ENCODE measurements at regions not wholly inside any gene's neighbourhood (a gene's known extent, or its start where the extent isn't known, plus 50 kb on each side); places are given as distances from the start of the nearest gene placed in this dataset.

DNA sequence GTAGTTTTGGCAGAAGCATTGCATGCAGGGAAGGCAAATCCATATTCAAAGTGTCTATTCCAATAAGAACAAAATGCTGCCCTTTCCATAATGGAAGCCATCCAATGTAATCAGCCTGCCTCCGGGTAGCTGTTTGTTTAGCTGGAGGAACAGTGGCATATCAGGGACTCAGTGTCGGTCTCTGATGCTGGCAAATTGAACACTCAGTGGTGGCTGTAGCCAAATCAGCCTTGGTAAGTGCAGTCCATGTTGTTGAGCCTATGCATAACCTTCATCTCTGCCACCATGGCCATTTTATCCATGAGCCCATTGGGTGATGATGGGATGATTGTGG, 147.8 kb upstream of the MAX start:
- no peak for DNase-seq (ENCODE audit: low spot score)

DNA sequence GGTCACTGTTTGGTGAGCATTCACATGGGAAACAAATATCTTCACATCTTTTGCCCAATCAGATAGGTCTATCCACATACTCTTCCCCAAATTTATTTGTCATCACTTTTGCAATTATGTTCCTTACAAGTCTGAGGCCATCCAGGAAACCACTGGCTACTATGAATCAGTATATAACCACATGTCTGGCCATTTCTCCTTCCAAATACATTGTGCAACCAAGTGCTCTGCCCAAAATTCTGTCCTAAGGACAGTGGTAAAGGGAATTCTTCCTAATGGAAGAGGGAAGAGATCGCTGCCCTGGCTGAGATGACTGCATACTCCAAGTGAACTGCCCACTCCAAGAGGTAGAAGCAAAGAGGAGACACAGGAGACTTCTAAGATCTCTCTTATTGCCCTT, 148.9 kb upstream of the MAX start:
- DNase-seq (ENCODE audit: low spot score) = no peak

DNA sequence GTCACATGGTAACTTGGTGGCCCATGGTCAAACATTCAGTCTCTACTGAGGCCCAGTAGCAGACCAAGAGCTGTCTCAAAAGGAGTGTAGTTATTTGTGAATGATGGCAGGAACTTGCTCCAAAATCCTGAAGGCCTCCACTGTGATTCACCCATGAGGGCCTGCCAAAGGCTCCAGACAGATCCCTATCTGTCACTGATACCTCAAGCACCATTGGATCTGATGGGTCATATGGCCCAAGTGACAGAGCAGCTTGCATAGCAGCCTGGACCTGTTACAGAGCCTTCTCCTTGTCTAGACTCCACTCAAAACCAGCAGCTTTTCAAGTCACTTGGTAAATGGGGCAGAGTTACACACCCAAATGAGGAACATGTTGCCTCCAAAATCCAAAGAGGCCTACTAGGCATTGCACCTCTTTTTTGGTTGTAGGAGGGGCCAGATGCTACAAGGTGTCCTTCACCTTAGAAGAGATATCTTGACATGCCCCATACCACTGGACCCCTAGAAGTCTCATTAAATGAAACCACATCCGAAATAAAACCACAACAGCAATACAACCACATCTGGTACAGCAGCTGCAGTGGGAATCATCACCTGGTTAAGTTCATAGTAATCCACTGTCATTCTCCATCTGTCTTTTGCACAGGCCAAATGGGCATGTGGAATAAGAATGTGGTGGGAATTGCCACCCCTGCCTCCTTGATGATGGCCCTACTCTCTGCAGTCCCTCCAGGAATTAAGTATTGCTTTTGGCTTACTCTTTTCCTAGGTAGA, 150.4 kb upstream of the MAX start:
- DNase-seq (ENCODE audit: low spot score) = no peak

DNA sequence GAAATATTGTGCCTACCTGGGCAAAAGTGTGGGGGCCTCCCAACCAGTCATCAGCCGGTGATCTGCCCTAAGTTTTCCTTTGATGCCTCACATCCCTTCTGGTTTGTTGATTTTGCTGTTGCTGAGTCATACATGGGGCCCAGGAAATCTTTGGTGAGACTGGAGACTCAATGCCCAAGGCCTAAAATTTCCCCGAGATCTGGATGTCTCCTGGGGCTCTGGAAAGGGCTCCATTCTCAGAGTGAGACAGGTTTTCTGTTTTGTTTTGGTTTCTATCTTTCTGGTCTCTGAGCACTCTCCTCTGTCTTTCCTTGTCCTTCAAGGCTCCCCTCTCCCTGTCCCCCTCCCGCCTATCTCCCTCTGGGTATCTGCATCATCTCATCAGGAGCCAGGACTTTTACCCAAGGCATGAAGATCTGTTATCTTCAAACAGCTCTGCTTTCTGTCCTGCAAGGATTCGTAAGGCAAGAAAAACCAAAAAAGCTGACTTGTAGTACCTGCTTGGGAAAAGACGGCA, 152.8 kb upstream of the MAX start:
- peak; percentile 13 for DNase-seq (ENCODE audit: low spot score)

DNA sequence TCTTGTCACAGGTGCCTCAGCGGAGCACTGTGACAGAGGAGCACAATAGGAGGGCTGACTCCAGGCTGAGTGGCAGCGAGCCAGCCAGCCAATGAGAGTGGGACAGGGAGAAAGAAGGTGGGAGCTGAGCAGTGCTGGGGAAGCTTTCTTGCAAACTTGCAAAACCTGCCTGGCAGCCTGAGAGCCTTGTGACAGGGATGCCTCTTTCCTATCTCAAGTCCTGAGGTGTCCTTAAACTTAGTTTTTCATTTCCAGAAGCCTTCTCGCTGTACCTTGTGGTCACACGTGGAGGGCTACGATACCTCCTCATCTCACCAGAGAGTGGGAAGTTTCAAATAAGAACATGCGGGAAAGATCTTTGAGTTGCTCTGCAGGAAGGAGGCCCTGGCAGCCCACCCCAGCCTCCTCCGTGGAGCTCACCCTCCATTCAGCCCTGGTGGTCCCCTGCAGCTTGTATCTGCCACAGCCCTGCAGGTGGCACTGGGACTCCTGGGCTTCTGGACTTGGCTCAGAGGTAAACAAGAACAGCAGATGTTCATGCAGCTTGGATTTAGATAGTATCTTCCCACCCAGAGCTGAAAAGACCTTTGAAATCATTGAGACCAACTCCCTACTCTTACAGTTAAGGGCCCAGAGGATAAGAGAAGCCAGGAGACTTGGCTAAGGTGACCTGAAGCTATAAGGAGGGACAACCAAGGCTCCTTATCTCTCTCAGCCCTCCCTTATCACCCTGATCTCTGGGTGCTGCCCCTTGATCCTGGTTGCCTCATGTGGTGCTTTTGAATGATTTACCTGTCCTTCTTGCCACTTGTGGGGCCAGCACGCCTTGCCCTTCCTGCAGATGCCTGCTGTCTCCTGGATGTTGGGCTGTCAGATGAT, 153.5 kb upstream of the MAX start:
- DNase-seq (ENCODE audit: low spot score) = no peak

DNA sequence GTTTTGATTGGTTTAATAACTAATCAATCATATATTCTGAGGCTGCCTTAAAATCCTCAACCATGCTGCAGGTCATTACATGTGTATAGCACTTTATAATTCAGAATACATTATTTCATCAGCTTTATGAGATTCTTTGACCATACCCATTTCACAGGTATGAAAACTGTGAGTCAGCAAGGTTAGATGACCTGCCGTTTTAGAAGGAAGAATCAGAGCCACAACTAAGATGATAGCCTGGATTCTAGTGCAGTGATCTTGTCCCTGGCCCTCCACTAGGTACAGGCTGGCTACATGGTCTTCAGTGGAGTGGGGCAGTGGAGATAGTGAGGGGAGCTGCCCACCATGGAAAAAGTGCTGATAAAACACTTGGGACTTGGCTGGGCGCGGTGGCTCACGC, 154.4 kb upstream of the MAX start:
- no peak for DNase-seq (ENCODE audit: low spot score)

DNA sequence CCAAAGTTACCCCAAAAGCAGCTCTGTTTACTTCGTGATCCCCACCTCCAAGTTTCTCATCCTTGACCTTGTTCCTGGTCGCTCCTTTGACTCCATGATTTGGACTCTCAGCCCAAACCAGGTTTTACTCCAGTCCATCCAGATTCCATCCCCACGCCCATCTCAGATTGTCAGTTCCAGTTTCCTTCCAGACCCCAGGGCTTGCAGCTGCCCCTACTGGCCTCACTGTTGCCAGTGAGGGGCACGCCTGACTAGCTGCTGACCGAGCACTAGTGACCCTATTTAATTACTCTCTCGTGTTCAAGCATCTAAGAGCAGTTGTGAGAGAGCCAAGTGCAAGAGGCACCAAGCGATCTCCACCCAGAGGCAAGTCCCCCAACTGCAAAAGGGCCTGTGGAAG, 155.1 kb upstream of the FUT8 start:
- DNase-seq (ENCODE audit: low spot score) = no peak

DNA sequence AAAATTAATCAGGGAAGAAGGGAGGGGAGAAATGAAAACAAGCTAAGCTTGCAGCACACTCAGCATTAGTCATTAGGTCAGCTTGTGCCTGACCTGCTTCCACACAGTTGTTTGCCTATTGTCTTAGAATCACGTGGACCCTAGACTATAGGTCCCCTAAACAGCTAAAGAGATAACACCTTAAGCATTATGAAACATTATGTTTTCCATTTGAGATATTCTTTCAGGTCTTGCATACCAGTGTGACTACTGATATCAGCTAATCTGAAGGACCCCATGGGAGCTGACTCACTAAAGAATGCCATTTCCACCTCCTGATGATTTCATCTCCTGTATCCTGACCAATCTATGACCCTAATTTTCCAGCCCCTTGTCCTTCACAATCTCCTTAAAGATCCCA, 154.1 kb upstream of the FUT8 start:
- DNase-seq (ENCODE audit: low spot score) = no peak

DNA sequence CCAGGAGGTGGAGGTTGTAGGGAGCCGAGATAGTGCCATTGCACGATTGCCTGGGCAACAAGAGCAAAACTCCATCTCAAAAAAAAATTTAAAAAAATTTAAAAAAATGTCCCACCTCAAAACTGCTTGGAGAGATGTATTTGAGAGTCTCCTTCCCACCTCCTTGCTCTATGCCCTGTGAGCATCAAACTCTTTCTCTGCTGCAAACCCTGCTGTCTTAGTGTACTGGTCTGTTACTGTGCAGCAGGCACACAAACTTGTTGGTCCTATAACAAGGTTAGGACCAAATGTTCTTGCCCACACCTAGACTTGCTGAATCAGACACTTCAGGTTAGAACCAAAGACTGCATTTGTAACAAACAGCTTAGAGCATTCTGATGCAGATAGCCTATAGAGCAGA, 153.5 kb upstream of the FUT8 start:
- no peak for DNase-seq (ENCODE audit: low spot score)

DNA sequence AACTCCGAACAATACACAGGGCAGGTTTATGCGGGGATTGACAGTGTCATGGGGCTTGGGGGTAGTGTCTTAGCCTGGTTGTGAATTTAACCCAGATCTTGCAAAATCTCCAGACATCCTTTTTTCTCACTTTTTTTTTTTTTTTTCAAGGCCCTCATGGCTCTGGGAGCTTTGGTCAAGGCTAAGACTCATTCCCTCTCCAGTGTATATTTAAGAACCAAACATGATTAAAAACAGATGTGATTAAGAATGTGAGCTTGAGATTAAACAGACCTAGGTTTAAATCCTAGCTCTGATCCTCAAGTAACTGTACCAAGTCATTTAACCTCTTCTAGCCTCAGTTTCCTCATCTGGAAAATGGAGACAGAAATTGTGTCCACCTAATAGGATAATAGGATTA, 151.7 kb upstream of the FUT8 start:
- no peak for DNase-seq (ENCODE audit: low spot score)

DNA sequence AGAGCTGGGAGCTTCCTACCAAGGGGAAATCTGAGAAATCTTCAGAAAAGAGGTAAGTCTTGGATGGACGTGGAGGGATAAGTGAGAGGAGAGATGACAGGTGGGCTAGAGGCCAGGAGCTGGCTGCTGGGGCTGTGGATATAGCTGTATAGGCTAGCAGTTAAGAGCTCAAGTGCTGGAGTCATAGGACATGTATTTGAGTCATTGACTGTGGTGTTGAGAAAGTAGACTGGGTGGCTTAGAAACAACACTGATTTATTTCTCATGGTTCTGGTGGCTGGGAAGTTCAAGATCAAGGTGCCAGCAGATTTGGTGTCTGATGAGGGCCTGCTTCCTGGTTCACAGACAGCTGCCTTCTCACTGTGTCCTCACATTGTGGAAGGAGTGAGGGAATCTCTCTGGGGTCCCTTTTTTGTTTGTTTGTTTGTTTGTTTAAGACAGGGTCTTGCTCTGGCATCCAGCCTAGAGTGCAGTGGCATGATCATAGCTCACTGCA, 151.1 kb upstream of the FUT8 start:
- DNase-seq (ENCODE audit: low spot score) = no peak

DNA sequence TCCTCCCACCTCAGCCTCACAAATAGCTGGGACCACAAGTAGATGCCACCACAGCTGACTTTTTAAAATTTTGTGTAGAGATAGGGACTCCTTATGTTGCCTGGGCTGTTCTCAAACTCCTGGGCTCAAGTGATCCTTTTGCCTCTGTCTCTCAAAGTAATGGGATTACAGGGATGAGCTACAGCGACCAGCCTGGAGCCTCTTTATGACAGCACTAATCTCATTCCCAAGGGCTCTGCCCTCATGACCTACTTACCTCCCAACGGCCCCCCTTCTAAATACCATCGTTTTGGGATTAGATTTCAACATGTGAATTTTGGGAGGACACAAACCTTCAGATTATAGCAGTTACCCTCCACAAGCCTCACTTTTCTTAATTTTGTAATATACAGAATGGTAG, 150.6 kb upstream of the FUT8 start:
- no peak for DNase-seq (ENCODE audit: low spot score)

DNA sequence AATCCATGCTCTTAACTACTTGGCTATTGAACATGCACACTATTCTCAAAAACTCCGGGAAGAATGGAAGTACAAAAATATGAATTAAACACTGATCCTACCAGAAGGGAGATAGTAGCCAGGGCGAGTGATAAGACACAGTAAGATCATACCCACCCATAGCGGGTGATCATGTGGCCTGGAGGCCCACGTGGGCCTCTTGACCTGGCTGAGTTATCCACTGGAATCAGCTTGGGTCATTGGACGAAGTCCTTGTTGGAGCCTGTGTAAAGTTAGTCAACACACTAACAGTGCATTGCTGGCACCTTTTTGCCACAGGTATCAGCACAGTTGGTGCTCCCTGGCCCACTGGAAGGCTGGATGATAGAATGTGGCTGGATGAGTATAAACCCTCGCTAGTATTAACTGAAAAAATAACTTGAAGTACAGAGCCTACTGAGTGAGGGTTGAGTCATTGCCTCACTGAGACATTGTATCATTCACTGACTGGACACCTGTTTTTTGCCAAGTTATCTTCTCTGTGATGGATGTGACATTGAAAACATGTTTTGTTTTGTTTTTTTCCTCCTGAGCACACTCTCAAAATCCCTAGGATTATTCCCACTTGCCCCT, 149.2 kb upstream of the FUT8 start:
- DNase-seq (ENCODE audit: low spot score) = no peak

DNA sequence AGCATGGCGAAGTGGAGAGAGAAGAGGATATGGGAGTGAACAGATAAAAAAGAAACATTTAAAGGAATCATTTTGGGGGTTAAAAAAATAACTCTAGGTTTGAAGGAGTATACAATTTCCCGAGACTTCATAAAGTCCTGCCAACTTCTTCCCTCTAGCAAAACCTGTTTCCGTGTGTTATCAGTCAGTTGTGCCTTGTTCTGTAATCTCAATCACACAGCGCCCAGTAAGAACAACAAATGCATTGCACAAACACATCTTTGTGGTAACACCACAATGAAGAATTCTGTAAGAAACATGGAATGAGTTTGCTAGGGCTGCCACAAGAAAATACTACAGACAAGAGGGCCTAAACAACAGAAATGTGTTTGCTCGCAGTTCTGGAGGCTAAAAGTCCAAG, 144.7 kb upstream of the FUT8 start:
- no peak for DNase-seq (ENCODE audit: low spot score)

DNA sequence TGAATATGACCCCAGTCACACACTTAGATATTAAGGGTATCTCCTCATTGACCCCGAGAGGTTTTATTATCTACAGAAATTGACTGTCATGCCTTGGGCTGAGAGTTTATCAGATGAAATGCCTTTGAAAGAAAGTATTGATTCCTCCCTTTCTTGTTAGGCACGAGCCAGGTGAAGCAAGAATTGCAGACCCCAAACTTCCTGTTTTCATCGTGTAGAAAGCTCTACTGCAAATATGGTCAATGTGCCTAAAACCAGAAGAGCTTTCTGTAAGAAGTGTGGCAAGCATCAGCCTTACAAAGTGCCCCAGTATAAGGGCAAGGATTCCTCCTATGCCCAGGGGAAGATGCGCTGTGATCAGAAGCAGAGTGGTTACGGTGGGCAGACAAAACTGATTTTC, 143.9 kb upstream of the FUT8 start:
- no peak for DNase-seq (ENCODE audit: low spot score)

DNA sequence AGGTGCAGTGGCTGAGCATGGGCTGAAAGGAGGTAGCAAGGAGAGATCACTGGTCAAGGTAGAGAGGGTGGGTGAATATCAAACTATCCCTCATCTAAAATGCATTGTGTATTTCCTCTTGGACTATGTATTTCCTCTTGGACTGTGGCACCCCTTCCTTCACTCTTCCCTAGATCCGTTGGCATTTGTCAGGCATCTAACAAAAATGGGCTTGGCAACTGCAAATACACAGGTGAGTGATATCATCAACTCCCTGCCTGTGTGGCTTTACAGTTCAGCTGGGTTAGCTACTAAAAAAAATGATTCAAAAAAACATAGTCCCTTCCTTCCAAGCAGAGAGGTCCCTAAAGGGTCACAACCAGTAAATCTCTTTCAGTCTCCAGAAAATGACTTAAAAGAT, 142.8 kb upstream of the FUT8 start:
- no peak for DNase-seq (ENCODE audit: low spot score)

DNA sequence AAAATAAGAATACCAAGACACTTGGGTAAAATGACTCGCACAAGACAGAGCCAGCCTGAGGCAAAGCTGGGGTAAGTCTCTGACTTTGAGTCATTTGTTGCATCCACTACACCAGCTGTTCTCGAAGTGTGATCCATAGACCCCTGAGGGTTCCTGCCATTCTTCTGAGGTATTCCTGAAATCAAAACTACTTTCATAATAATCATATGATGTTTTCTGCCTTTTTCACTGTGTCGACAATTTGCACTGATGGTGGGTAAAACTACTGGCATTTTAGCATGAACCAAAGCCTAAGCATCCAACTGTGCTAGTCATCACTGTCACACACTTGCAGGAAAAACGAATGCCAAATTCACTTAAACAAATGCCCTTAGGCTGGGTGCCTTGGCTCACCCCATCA, 135.5 kb upstream of the FUT8 start:
- DNase-seq (ENCODE audit: low spot score) = peak; percentile 47

DNA sequence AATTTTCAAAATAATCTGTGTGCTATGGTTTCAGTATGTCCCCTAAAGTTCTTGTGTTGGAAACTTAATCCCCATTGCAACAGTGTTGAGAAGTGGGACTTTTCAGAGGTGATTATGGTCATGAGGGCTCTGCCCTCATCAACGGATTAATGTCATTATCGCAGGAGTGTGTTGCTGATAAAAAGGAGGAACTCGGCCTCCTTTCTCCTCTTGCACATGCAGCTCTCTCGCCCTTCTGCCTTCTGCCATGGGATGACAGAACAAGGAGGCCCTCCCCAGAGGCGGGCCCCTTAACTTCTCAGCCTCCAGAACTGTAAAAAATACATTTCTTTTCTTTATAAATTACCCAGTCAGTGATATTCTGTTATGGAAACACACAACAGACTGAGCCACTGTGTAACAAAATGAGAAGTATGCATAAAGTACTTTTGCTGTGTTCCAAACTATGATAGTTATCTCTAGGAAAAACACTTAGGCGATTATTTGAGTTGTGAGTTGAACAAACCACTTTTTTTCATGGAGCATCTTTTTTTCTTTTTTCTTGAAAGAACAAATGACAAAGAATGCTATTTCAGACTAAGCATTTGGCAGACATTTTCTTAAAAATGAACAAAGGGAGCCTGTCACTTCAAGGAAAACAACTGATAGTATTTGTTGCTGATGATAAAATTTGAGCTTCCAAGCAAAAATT, 134.8 kb upstream of the FUT8 start:
- DNase-seq (ENCODE audit: low spot score) = peak; percentile 82

DNA sequence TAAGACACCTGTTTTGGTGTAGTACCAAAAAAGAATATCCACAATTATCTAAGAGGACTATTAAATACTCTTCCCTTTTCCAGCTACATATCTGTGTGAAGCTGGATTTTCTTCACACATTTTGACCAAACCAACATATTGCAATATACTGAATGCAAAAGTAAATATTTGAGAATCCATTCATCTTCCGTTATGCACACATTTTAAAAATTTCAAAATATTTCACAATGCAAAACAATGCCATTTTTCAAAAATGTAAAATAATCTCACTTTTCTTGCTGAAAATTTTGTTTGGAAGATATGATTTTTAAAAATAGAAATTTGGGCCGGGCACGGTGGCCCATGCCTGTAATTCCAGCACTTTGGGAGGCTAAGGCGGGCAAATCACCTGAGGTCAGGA, 133.9 kb upstream of the FUT8 start:
- DNase-seq (ENCODE audit: low spot score) = no peak

DNA sequence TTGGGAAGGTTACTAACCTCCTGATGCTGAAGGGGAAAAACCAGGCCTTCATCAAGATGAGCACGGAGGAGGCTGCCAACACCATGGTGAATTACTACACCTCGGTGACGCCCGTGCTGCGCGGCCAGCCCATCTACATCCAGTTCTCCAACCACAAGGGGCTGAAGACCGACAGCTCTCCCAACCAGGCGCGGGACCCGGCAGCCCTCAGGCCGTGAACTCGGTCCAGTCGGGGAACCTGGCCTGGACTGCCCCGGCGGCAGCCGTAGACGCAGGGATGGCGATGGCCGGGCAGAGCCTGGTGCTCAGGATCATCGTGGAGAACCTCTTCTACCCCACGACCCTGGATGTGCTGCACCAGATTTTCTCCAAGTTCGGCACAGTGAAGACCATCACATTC, 133.0 kb upstream of the FUT8 start:
- DNase-seq (ENCODE audit: low spot score) = no peak

DNA sequence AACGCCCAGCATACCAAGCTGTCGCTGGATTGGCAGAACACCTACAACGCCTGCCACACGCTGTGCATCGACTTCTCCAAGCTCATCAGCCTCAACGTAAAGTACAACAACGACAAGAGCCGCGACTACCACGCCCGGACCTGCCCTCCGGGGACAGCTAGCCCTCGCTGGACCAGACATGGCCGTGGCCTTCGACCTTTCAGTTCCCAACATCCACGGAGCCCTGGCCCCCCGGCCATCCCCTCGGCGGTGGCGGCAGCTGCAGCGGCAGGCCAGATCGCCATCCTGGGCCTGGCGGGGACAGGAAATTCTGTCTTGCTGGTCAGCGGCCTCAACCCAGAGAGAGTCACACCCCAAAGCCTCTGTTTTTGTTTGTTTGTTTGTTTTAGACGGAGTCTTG, 132.6 kb upstream of the FUT8 start:
- DNase-seq (ENCODE audit: low spot score) = no peak

DNA sequence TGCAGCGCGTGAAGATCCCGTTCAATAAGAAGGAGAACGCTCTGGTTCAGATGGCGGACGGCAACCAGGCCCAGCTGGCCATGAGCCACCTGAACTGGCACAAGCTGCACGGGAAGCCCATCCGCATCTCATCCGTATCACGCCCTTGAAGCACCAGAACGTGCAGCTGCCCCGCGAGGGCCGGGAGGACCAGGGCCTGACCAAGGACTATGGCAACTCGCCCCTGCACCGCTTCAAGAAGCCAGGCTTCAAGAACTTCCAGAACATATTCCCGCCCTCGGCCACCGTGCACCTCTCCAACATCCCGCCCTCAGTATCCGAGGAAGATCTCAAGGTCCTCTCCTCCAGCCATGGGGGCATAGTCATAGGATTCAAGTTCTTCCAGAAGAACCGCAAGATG, 131.9 kb upstream of the FUT8 start:
- DNase-seq (ENCODE audit: low spot score) = no peak

All from COLO829 (cell line).